SK-N-SH treated with all-trans-retinoic acid at 6 μM for 48 hours (cell line): ENCODE measurements at regions not wholly inside any gene's neighbourhood (a gene's known extent, or its start where the extent isn't known, plus 50 kb on each side); places are given as distances from the start of the nearest gene placed in this dataset.

ENCODE experiments used
- ATAC-seq: fragments of 200-7000 bp; cut with Tn5 transposase; 3 replicates; pipeline ENCODE4 v1.9.1; 2020; ENCODE audit warnings: mild to moderate bottlenecking, moderate library complexity
- ARNTL ChIP-seq: fragments of 450-650 bp; formaldehyde crosslinking; IDR thresholded peaks from 2 replicates; pipeline ENCODE4 v1.5.0; 2020; ENCODE audit warnings: low read depth, mild to moderate bottlenecking, moderate library complexity, borderline replicate concordance
- BACH2 ChIP-seq: fragments of 250-450 bp; sonication (Bioruptor Pico); IDR thresholded peaks from 2 replicates; pipeline ENCODE4 v1.9.0; 2021; ENCODE audit warnings: mild to moderate bottlenecking, borderline replicate concordance
- CREB5 ChIP-seq: fragments of 250-450 bp; sonication (Bioruptor Pico); IDR thresholded peaks from 2 replicates; pipeline ENCODE4 v1.5.1; 2020; ENCODE audit warnings: low read depth, mild to moderate bottlenecking, moderate library complexity
- CSDC2 ChIP-seq: fragments of 250-450 bp; sonication (Bioruptor Pico); IDR thresholded peaks from 2 replicates; pipeline ENCODE4 v1.5.0; 2020; ENCODE audit warnings: mild to moderate bottlenecking, moderate library complexity
- CSRNP3 ChIP-seq: fragments of 250-450 bp; sonication (Bioruptor Pico); IDR thresholded peaks from 2 replicates; pipeline ENCODE4 v1.5.1; 2021; ENCODE audit warnings: mild to moderate bottlenecking, moderate library complexity
- ESRRG ChIP-seq: fragments of 250-450 bp; sonication (Bioruptor Pico); IDR thresholded peaks from 2 replicates; pipeline ENCODE4 v1.6.1; 2021; ENCODE audit warnings: mild to moderate bottlenecking
- GLIS3 ChIP-seq: fragments of 250-450 bp; sonication (Bioruptor Pico); IDR thresholded peaks from 2 replicates; pipeline ENCODE4 v1.5.0; 2020; ENCODE audit warnings: mild to moderate bottlenecking, moderate library complexity
- ISL1 ChIP-seq: fragments of 250-450 bp; sonication (Bioruptor Pico); IDR thresholded peaks from 2 replicates; pipeline ENCODE4 v2.1.2; 2022; ENCODE audit warnings: mild to moderate bottlenecking, moderate library complexity
- OSR1 ChIP-seq: fragments of 250-450 bp; sonication (Bioruptor Pico); IDR thresholded peaks from 2 replicates; pipeline ENCODE4 v1.8.0; 2022; ENCODE audit warnings: moderate library complexity, mild to moderate bottlenecking, inconsistent platforms
- PATZ1 ChIP-seq: fragments of 250-450 bp; sonication (Bioruptor Pico); IDR thresholded peaks from 2 replicates; pipeline ENCODE4 v1.8.0; 2020; ENCODE audit warnings: mild to moderate bottlenecking, moderate library complexity, borderline replicate concordance
- POU6F1 ChIP-seq: fragments of 250-450 bp; sonication (Bioruptor Pico); IDR thresholded peaks from 2 replicates; pipeline ENCODE4 v1.8.0; 2021; ENCODE audit warnings: low read depth, mild to moderate bottlenecking, moderate library complexity, borderline replicate concordance
- PPARA ChIP-seq: fragments of 250-450 bp; sonication (Bioruptor Pico); IDR thresholded peaks from 2 replicates; pipeline ENCODE4 v1.5.0; 2020; ENCODE audit warnings: mild to moderate bottlenecking, borderline replicate concordance
- RARB ChIP-seq: fragments of 250-450 bp; sonication (Bioruptor Pico); IDR thresholded peaks from 2 replicates; pipeline ENCODE4 v1.8.0; 2021; ENCODE audit warnings: mild to moderate bottlenecking, moderate library complexity
- SNAI2 ChIP-seq: fragments of 250-450 bp; sonication (Bioruptor Pico); IDR thresholded peaks from 2 replicates; pipeline ENCODE4 v1.5.0; 2020; ENCODE audit warnings: mild to moderate bottlenecking, moderate library complexity
- TCF4 ChIP-seq: fragments of 250-450 bp; sonication (Bioruptor Pico); IDR thresholded peaks from 2 replicates; pipeline ENCODE4 v1.8.0; 2021; ENCODE audit warnings: mild to moderate bottlenecking, moderate library complexity, borderline replicate concordance
- TOX ChIP-seq: fragments of 250-450 bp; sonication (Bioruptor Pico); IDR thresholded peaks from 2 replicates; pipeline ENCODE4 v1.8.0; 2021; ENCODE audit warnings: mild to moderate bottlenecking, moderate library complexity, borderline replicate concordance
- TSHZ2 ChIP-seq: fragments of 250-450 bp; sonication (Bioruptor Pico); IDR thresholded peaks from 2 replicates; pipeline ENCODE4 v1.5.0; 2020; ENCODE audit warnings: mild to moderate bottlenecking, moderate library complexity
- ZC3H10 ChIP-seq: fragments of 250-450 bp; sonication (Bioruptor Pico); IDR thresholded peaks from 2 replicates; pipeline ENCODE4 v1.5.1; 2021; ENCODE audit warnings: mild to moderate bottlenecking, moderate library complexity
- ZFP3 ChIP-seq: fragments of 250-450 bp; sonication (Bioruptor Pico); IDR thresholded peaks from 2 replicates; pipeline ENCODE4 v1.5.0; 2020; ENCODE audit warnings: mild to moderate bottlenecking, moderate library complexity
- ZFP30 ChIP-seq: fragments of 450-650 bp; formaldehyde crosslinking; IDR thresholded peaks from 2 replicates; pipeline ENCODE4 v1.5.0; 2022; ENCODE audit warnings: mild to moderate bottlenecking, moderate library complexity
- ZNF565 ChIP-seq: fragments of 450-650 bp; formaldehyde crosslinking; conservative IDR thresholded peaks from 2 replicates; pipeline ENCODE4 v1.5.0; 2020; ENCODE audit warnings: low read depth, mild to moderate bottlenecking, moderate library complexity
- ZNF70 ChIP-seq: fragments of 450-650 bp; formaldehyde crosslinking; IDR thresholded peaks from 2 replicates; pipeline ENCODE4 v1.5.0; 2020; ENCODE audit warnings: mild to moderate bottlenecking, moderate library complexity
- ZNF8 ChIP-seq: fragments of 450-650 bp; formaldehyde crosslinking; IDR thresholded peaks from 2 replicates; pipeline ENCODE4 v1.5.0; 2020; ENCODE audit warnings: mild to moderate bottlenecking, moderate library complexity

GRCh38 chr3:148186881-148187280, 510.8 kb upstream of the AGTR1 start:
- TF ChIP-seq CREB5: no peak
- no peak for TF ChIP-seq TOX (CRISPR knock-in tag)
- no peak for TF ChIP-seq ZNF565 (CRISPR knock-in tag)
- no peak for TF ChIP-seq BACH2 (CRISPR knock-in tag)
- no peak for TF ChIP-seq ZFP3 (CRISPR knock-in tag)
- no peak for TF ChIP-seq PATZ1 (CRISPR knock-in tag)
- no peak for TF ChIP-seq CSDC2
- no peak for TF ChIP-seq OSR1 (CRISPR knock-in tag)
- no peak for TF ChIP-seq SNAI2 (CRISPR knock-in tag)
- TF ChIP-seq ARNTL: no peak
- no peak for TF ChIP-seq CSRNP3
- no peak for TF ChIP-seq ZNF8
- TF ChIP-seq GLIS3: no peak
- no peak for TF ChIP-seq ZNF70
- TF ChIP-seq ZFP30 (CRISPR knock-in tag): no peak
- no peak for ATAC-seq

DNA sequence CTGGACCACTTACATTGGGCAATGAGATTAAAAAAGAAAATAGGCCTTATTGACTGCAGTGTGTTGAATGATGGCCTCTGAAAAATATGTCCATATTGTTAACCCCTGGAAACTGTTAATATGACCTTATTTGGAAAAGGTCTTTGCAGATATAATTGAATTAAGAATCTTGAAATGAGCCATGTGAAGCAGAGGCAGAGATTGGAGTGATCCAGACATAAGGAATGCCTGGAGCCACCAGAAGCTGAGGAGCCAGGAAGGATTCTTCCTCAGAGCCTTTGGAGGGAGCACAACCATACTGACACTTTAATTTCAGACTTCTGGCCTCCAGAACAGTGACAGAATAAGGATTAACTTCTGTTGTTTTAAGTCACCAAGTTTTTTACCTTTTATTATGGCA, 510.4 kb upstream of the AGTR1 start:
- ATAC-seq: no peak
- no peak for TF ChIP-seq ZNF565 (CRISPR knock-in tag)

GRCh38 chr3:148190441-148190990, 507.2 kb upstream of the AGTR1 start:
- TF ChIP-seq RARB (no peak), CSDC2 (no peak), SNAI2 (CRISPR knock-in tag) (no peak), ZNF70 (no peak), OSR1 (CRISPR knock-in tag) (no peak)
- TF ChIP-seq, all 23 proteins: peak for 0
- no peak for ATAC-seq

- ATAC-seq: no peak
- no peak for TF ChIP-seq ZC3H10
- TF ChIP-seq GLIS3: no peak
- TF ChIP-seq ZFP3 (CRISPR knock-in tag): no peak
- no peak for TF ChIP-seq POU6F1 (CRISPR knock-in tag)
- TF ChIP-seq ZNF565 (CRISPR knock-in tag): no peak
- TF ChIP-seq RARB: no peak
- no peak for TF ChIP-seq ARNTL
- TF ChIP-seq ZNF70: no peak
- TF ChIP-seq ESRRG: no peak
- TF ChIP-seq SNAI2 (CRISPR knock-in tag): no peak
- no peak for TF ChIP-seq ISL1 (CRISPR knock-in tag)
- TF ChIP-seq OSR1 (CRISPR knock-in tag): no peak
- no peak for TF ChIP-seq ZFP30 (CRISPR knock-in tag)
- TF ChIP-seq PPARA: no peak
Measured at GRCh38 chr3:148191966-148192365, 505.7 kb upstream of the AGTR1 start.

- no peak for TF ChIP-seq GLIS3
- no peak for TF ChIP-seq OSR1 (CRISPR knock-in tag)
- no peak for TF ChIP-seq SNAI2 (CRISPR knock-in tag)
- TF ChIP-seq ESRRG: no peak
- TF ChIP-seq RARB: no peak
- TF ChIP-seq TCF4 (CRISPR knock-in tag): no peak
- no peak for TF ChIP-seq ZNF565 (CRISPR knock-in tag)
- TF ChIP-seq ZC3H10: no peak
- no peak for TF ChIP-seq TSHZ2 (CRISPR knock-in tag)
- no peak for TF ChIP-seq PPARA
- no peak for TF ChIP-seq BACH2 (CRISPR knock-in tag)
- ATAC-seq: no peak
Measured at GRCh38 chr3:148197061-148197460, 500.6 kb upstream of the AGTR1 start.
